Glutamatergic neuron (in vitro differentiated cells): ENCODE measurements at regions not wholly inside any gene's neighbourhood (a gene's known extent, or its start where the extent isn't known, plus 50 kb on each side); places are given as distances from the start of the nearest gene placed in this dataset.

Experiments used
- DNase-seq: peaks from one replicate; pipeline ENCODE4 v3.0.0; 2022
- H3K27ac Mint-ChIP-seq: one replicate; pipeline ENCODE4 v1.8.0; 2020; ENCODE audit warnings: mild to moderate bottlenecking, mixed read lengths, inconsistent platforms; ENCODE audit not compliant: unreplicated experiment
- H3K27me3 Mint-ChIP-seq: one replicate; pipeline ENCODE4 v1.8.0; 2020; ENCODE audit warnings: mild to moderate bottlenecking, moderate library complexity, mixed read lengths, inconsistent platforms; ENCODE audit not compliant: unreplicated experiment
- H3K36me3 Mint-ChIP-seq: one replicate; pipeline ENCODE4 v1.8.0; 2020; ENCODE audit warnings: mild to moderate bottlenecking, mixed read lengths, inconsistent platforms; ENCODE audit not compliant: unreplicated experiment
- H3K4me1 Mint-ChIP-seq: one replicate; pipeline ENCODE4 v1.8.0; 2020; ENCODE audit warnings: mild to moderate bottlenecking, low read depth, mixed read lengths, inconsistent platforms; ENCODE audit not compliant: unreplicated experiment
- H3K4me3 Mint-ChIP-seq: one replicate; pipeline ENCODE4 v1.8.0; 2020; ENCODE audit warnings: mild to moderate bottlenecking, mixed read lengths, inconsistent platforms; ENCODE audit not compliant: unreplicated experiment
- H3K9me3 Mint-ChIP-seq: one replicate; pipeline ENCODE4 v1.8.0; 2020; ENCODE audit warnings: mild to moderate bottlenecking, moderate library complexity, mixed read lengths, inconsistent platforms; ENCODE audit not compliant: unreplicated experiment
- TF ChIP-seq, protein P1 (sequence below): fragments of 200-600 bp; sonication (generic); IDR thresholded peaks from one replicate; pipeline ENCODE4 v1.5.0; 2021; ENCODE audit not compliant: partially characterized antibody, unreplicated experiment

DNA sequence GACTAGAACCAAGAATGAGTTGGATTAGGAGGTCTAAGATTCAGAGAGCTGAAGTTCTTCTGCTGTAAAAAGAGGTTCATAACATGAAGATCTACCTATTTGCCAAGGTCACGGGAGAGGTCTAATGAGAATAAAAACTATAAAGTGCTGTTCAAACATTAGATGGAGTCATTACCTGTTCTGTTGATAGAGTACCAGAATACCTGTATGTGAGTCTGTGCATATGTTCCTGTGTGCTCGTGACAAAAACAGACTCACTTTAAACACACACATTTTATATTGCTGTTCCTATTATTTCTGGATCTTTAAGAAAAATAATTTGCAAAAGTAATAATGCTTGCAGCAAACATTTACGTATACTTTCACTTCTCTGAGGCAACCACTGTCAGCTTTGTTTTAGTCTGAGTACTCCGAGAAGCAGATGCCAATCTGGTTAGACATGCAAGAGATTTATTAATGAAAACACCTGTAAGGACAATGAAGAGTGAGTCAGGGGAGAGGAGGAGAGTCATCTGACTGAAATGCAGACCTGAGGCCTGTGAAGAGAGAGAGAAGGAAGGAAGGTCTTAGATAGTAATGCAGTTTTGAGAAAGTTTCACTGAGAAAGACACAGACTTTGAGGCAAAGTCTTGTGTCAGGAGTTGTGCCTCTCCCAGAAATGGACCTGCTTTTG, 221.2 kb downstream of the SQOR start:
- Mint-ChIP-seq H3K9me3 (no peaks in the 10 kb centered on the region), H3K36me3 (no peaks in the 10 kb centered on the region), H3K4me3 (no peak overlapping the region), H3K27me3 (no peaks in the 10 kb centered on the region), H3K4me1 (no peaks in the 10 kb centered on the region), H3K27ac (no peak overlapping the region)
- TF ChIP-seq, protein P1, sequence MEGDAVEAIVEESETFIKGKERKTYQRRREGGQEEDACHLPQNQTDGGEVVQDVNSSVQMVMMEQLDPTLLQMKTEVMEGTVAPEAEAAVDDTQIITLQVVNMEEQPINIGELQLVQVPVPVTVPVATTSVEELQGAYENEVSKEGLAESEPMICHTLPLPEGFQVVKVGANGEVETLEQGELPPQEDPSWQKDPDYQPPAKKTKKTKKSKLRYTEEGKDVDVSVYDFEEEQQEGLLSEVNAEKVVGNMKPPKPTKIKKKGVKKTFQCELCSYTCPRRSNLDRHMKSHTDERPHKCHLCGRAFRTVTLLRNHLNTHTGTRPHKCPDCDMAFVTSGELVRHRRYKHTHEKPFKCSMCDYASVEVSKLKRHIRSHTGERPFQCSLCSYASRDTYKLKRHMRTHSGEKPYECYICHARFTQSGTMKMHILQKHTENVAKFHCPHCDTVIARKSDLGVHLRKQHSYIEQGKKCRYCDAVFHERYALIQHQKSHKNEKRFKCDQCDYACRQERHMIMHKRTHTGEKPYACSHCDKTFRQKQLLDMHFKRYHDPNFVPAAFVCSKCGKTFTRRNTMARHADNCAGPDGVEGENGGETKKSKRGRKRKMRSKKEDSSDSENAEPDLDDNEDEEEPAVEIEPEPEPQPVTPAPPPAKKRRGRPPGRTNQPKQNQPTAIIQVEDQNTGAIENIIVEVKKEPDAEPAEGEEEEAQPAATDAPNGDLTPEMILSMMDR = no peak
- DNase-seq = no peak

DNA sequence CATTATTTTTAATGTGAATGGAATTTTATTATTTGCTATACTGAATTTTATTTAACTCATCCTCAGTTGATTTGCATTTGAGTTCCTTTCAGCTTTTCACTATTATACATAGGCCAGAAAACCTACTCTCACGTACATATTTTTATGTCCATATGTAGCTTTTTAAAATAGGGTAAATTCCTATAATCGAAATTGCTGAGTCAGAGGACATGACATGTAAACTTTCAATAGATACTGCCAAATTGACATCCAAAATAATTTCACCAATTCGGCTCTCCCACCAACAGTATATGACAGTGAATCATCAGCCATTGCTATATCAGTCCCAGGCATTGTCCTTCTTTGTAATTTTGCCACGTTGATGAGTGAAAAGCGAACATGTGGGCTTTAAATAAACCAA, 222.5 kb downstream of the SQOR start:
- Mint-ChIP-seq H3K27ac (no peak overlapping the region), H3K9me3 (no peaks in the 10 kb centered on the region), H3K4me1 (no peaks in the 10 kb centered on the region), H3K4me3 (no peak overlapping the region), H3K36me3 (no peaks in the 10 kb centered on the region), H3K27me3 (no peaks in the 10 kb centered on the region)
- DNase-seq = no peak
- TF ChIP-seq, protein P1 = no peak

DNA sequence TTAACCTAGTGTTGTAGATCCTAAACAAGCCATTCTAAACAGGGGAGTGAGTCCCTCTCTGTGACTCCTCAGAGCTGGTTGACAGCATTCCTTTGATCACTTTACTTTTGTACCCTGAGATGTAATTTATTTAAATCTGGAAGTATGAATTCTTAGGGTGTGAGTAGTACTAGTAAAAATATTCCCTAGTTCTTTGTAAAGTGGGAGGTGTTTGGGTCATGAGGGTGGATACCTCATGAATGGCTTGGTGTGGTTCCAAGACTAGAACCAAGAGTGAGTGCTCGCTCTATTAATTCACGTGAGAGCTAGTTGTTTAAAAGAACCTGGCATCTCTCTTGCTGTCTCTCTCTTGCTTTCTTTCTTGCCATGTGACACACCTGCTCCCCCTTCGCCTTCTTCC, 223.7 kb downstream of the SQOR start:
- H3K9me3 Mint-ChIP-seq = no peaks in the 10 kb centered on the region
- no peak overlapping the region for H3K27ac Mint-ChIP-seq
- H3K4me1 Mint-ChIP-seq = no peaks in the 10 kb centered on the region
- no peaks in the 10 kb centered on the region for H3K36me3 Mint-ChIP-seq
- no peak overlapping the region for H3K4me3 Mint-ChIP-seq
- TF ChIP-seq, protein P1 = no peak
- DNase-seq = no peak
- H3K27me3 Mint-ChIP-seq = no peaks in the 10 kb centered on the region

DNA sequence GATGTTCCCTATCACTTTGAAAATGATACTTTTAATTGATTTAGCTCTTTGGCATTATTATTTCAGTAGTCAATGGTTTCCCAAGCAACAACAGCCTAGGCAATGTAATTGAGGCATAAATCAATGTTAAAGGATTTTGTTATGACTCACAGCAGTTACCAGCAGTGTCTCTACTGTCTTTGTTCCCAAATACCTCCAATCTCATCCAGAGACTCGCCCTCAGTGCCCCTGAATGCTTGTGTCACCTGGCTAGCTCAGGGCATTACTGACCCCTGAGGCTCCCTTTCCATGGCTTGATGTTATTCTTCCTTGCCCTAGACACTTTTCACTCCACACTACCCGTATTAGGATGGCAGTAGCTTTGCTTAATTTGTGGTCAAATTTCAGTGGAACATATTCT, 227.2 kb downstream of the SQOR start:
- no peak overlapping the region for H3K27ac Mint-ChIP-seq
- no peaks in the 10 kb centered on the region for H3K4me1 Mint-ChIP-seq
- H3K4me3 Mint-ChIP-seq = no peak overlapping the region
- DNase-seq = no peak
- H3K9me3 Mint-ChIP-seq = no peaks in the 10 kb centered on the region
- no peaks in the 10 kb centered on the region for H3K27me3 Mint-ChIP-seq
- TF ChIP-seq, protein P1 = no peak
- no peaks in the 10 kb centered on the region for H3K36me3 Mint-ChIP-seq

DNA sequence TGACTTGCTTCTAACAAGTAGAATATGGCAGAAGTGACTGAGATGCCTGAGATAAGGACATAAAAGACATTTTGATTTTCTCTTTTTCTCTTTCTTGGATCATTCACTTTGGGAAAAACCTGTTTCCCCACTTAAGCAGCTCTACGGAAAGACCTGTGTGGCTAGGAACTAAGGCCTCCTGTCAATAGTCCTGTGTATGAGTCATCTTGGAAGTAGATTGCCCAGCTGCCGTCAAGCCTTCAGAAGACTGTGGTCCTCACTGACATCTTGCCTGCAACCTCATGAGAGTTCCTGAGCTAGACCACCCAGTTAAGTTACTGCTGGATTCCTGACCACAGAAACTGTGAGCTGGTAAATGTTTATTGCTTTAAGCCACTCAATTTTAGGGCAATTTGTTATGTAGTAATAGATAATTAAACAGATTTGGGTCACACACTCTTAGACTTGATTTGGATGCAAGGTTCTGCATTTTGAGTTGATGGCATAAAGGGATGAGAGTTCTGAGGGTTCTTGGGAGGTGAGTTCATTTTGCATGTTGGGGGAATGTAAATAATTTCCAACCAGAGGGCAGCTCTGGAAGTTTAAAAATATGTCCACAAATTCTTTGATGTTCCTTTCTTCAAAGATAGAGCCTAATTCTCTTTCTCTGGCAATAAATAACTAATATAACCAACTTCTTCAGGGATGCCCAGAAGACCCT, 229.2 kb downstream of the SQOR start:
- H3K27me3 Mint-ChIP-seq = no peaks in the 10 kb centered on the region
- H3K4me1 Mint-ChIP-seq = no peaks in the 10 kb centered on the region
- no peaks in the 10 kb centered on the region for H3K9me3 Mint-ChIP-seq
- H3K4me3 Mint-ChIP-seq = no peak overlapping the region
- TF ChIP-seq, protein P1 = no peak
- DNase-seq = no peak
- no peak overlapping the region for H3K27ac Mint-ChIP-seq
- no peaks in the 10 kb centered on the region for H3K36me3 Mint-ChIP-seq
